Suprapubic skin (tissue), 4 donors: ENCODE measurements at regions not wholly inside any gene's neighbourhood (a gene's known extent, or its start where the extent isn't known, plus 50 kb on each side); places are given as distances from the start of the nearest gene placed in this dataset.

ENCODE experiments used
- CTCF ChIP-seq, 2 donors: fragments of 200-600 bp in 1 of 2; fragments of 450-650 bp in 1 of 2; sonication (generic) in 1 of 2; IDR thresholded peaks; one replicate each; pipeline ENCODE4 v1.5.1; 2016 to 2019; ENCODE audit warnings: antibody characterized with exemption in 2 of 2, mild to moderate bottlenecking in 1 of 2, moderate library complexity in 1 of 2
- POLR2A ChIP-seq, 2 donors: fragments of 450-650 bp; IDR thresholded peaks; one replicate each; pipeline ENCODE4 v1.6.1; 2017; ENCODE audit warnings: antibody characterized with exemption in 2 of 2, mild to moderate bottlenecking in 2 of 2, moderate library complexity in 2 of 2
- POLR2AphosphoS5 ChIP-seq, 3 donors: sonication (generic); formaldehyde crosslinking; IDR thresholded peaks; one replicate each; pipeline ENCODE4 v1.6.1; 2017; ENCODE audit warnings: antibody characterized with exemption in 3 of 3

- no peak for TF ChIP-seq CTCF (IDR thresholded peaks at IDR 0.05)
- TF ChIP-seq POLR2AphosphoS5 (IDR thresholded peaks at IDR 0.05), result no peak
- no peak for TF ChIP-seq POLR2A (IDR thresholded peaks at IDR 0.05)
Measured at GRCh38 chr4:53920883-53921282, 143.5 kb downstream of the CHIC2 start.
